Endothelial cell of umbilical vein (primary cell): ENCODE measurements at regions not wholly inside any gene's neighbourhood (a gene's known extent, or its start where the extent isn't known, plus 50 kb on each side); places are given as distances from the start of the nearest gene placed in this dataset.

Experiments
- BruUV-seq: library from RNA; stranded (reverse); fragments of 400-500 nt; replicated peaks from 2 replicates; lab custom pipeline; 2021; lab: Mats Ljungman, UMichigan
- CTCF ChIA-PET: fragments of 300-600, 350-600 bp; sonication (Branson Sonifier 250); formaldehyde crosslinking; loops from one replicate; lab custom pipeline; 2021; ENCODE audit warnings: antibody characterized with exemption, inconsistent platforms; lab: Charles Lee
- POLR2A ChIA-PET: fragments of 300-600, 350-600 bp; sonication (Branson Sonifier 250); formaldehyde crosslinking; loops from one replicate; lab custom pipeline; 2021; ENCODE audit warnings: antibody characterized with exemption, inconsistent platforms; lab: Charles Lee
- DNase-seq: peaks from one replicate; pipeline ENCODE4 v3.0.0-alpha.2; 2011; ENCODE audit warnings: low read depth, low spot score
- FAIRE-seq: peaks from 2 replicates; lab custom pipeline; 2011; peaks lifted over from hg19 to GRCh38; lab: Jason Lieb, UNC
- H2AFZ ChIP-seq: 2 replicates; pipeline ENCODE4 v1.6.0; 2012; ENCODE audit warnings: low read depth, low read length, control low read depth, inconsistent platforms
- H3K27ac ChIP-seq: 2 replicates; pipeline ENCODE4 v1.5.1; 2011; ENCODE audit warnings: low read depth, mild to moderate bottlenecking, control low read depth, low read length, moderate library complexity; ENCODE audit not compliant: insufficient read depth
- H3K27me3 ChIP-seq, 2 experiments: 2 replicates each; pipeline versions ENCODE4 v1.6.0 to v1.6.1; 2011; ENCODE audit warnings: low read length in 2 of 2, mixed read lengths in 1 of 2; ENCODE audit not compliant: control insufficient read depth in 2 of 2, insufficient read depth in 2 of 2
- H3K36me3 ChIP-seq, 2 experiments: 2 replicates in 1 of 2; 3 replicates in 1 of 2; pipeline ENCODE4 v1.5.1; 2011; ENCODE audit warnings: low read length in 2 of 2, mild to moderate bottlenecking in 1 of 2, moderate library complexity in 1 of 2; ENCODE audit not compliant: control insufficient read depth in 2 of 2, insufficient read depth in 2 of 2; ENCODE audit errors: extremely low read depth in 1 of 2
- H3K4me1 ChIP-seq: 3 replicates; pipeline ENCODE4 v1.5.1; 2011; ENCODE audit warnings: mild to moderate bottlenecking, low read length; ENCODE audit not compliant: control insufficient read depth, insufficient read depth; ENCODE audit errors: extremely low read depth
- H3K4me2 ChIP-seq: 2 replicates; pipeline ENCODE4 v1.6.1; 2011; ENCODE audit warnings: low read length, control low read depth, mixed read lengths; ENCODE audit not compliant: insufficient read depth
- H3K4me3 ChIP-seq, 3 experiments: fragments of 200-600 bp in 1 of 3; sonication (generic), shearing (Covaris generic) in 1 of 3; replicated peaks in 1 of 3; 2 replicates each; pipeline ENCODE4 v1.5.1; 2011 to 2016; ENCODE audit warnings: control low read depth in 3 of 3, low read length in 3 of 3, mild to moderate bottlenecking in 2 of 3, inconsistent platforms in 1 of 3, low read depth in 1 of 3, moderate library complexity in 1 of 3; ENCODE audit not compliant: insufficient read depth in 1 of 3
- H3K79me2 ChIP-seq: 2 replicates; pipeline ENCODE4 v1.6.0; 2012; ENCODE audit warnings: low read length, inconsistent platforms; ENCODE audit not compliant: control insufficient read depth, insufficient read depth
- H3K9ac ChIP-seq: replicated peaks from 2 replicates; pipeline ENCODE3; 2011; ENCODE audit warnings: low read length, control low read depth; ENCODE audit not compliant: insufficient read depth; ENCODE audit errors: extremely low read depth
- H3K9me1 ChIP-seq: replicated peaks from 3 replicates; pipeline ENCODE4 v1.6.0; 2011; ENCODE audit warnings: mild to moderate bottlenecking, low read length; ENCODE audit not compliant: control insufficient read depth, insufficient read depth; ENCODE audit errors: extremely low read depth
- H3K9me3 ChIP-seq: replicated peaks from 2 replicates; pipeline ENCODE4 v1.5.1; 2012; ENCODE audit warnings: low read length, inconsistent platforms; ENCODE audit not compliant: control insufficient read depth, insufficient read depth
- H4K20me1 ChIP-seq: replicated peaks from 2 replicates; pipeline ENCODE3; 2011; ENCODE audit warnings: mild to moderate bottlenecking, low read length; ENCODE audit not compliant: control insufficient read depth, insufficient read depth; ENCODE audit errors: extremely low read depth
- CTCF ChIP-seq, 2 donors: IDR thresholded peaks; 1 replicate in 1 of 2; 2 replicates in 1 of 2; pipeline ENCODE4 v1.5.1; 2011; ENCODE audit warnings: low read length in 2 of 2, mild to moderate bottlenecking in 2 of 2, moderate library complexity in 2 of 2, control low read depth in 1 of 2, inconsistent platforms in 1 of 2, low read depth in 1 of 2; ENCODE audit not compliant: insufficient read depth in 1 of 2; ENCODE audit errors: extremely low read depth in 1 of 2
- EZH2 ChIP-seq: IDR thresholded peaks from 2 replicates; pipeline ENCODE4 v1.6.1; 2012; ENCODE audit warnings: borderline replicate concordance, low read depth, mild to moderate bottlenecking, moderate library complexity, low read length, inconsistent platforms; ENCODE audit not compliant: severe bottlenecking
- FOS ChIP-seq: IDR thresholded peaks from 2 replicates; pipeline ENCODE4 v1.6.1; 2011; ENCODE audit warnings: mild to moderate bottlenecking, low read length, moderate library complexity, borderline replicate concordance; ENCODE audit not compliant: insufficient read depth
- GATA2 ChIP-seq: IDR thresholded peaks from 2 replicates; pipeline ENCODE4 v1.7.0; 2011; ENCODE audit warnings: low read depth, mild to moderate bottlenecking, moderate library complexity, mixed read lengths, low read length; ENCODE audit not compliant: insufficient read length, insufficient read depth
- JUN ChIP-seq: IDR thresholded peaks from 2 replicates; pipeline ENCODE4 v1.6.1; 2011; ENCODE audit warnings: borderline replicate concordance, low read depth; ENCODE audit not compliant: insufficient read length, insufficient read depth
- MAX ChIP-seq: IDR thresholded peaks from 2 replicates; pipeline ENCODE4 v1.6.1; 2011; ENCODE audit not compliant: insufficient read depth, insufficient read length
- MYC ChIP-seq: IDR thresholded peaks from one replicate; pipeline ENCODE4 v1.6.1; 2011; ENCODE audit warnings: mild to moderate bottlenecking, low read depth, low read length
- POLR2A ChIP-seq: IDR thresholded peaks from 2 replicates; pipeline ENCODE4 v1.6.1; 2012; ENCODE audit warnings: low read depth, mild to moderate bottlenecking, control low read depth, low read length
- POLR2AphosphoS5 ChIP-seq: IDR thresholded peaks from 2 replicates; pipeline ENCODE4 v1.6.1; 2012; ENCODE audit warnings: low read depth, mild to moderate bottlenecking, control low read depth, low read length, moderate library complexity; ENCODE audit not compliant: insufficient read depth
- dilution Hi-C: fragments of 300-500 bp; cut with MboI; formaldehyde crosslinking; loops from one replicate; pipeline ENCODE4 v1.15.0; 2019; ENCODE audit warnings: low sequenced_read_pairs; ENCODE audit not compliant: extremely low pct_ligation_motif_present
- intact Hi-C: fragments of 100-400 bp; cut with micrococcal nuclease; formaldehyde crosslinking; loops from one replicate; pipeline ENCODE4 v1.10.0; 2022

- Histone ChIP-seq H3K9me3 (no peaks in the 10 kb centered on the region), H4K20me1 (no peaks in the 10 kb centered on the region), H3K4me2 (peak overlapping the region; percentile 76), H3K9me1 (no peaks in the 10 kb centered on the region), H3K4me1 (peaks cover 33% of the 10 kb centered on the region), H3K79me2 (no peaks in the 10 kb centered on the region), H3K27me3 (no peaks in the 10 kb centered on the region), H3K36me3 (no peaks in the 10 kb centered on the region), H2AFZ (no peak overlapping the region), H3K9ac (peak overlapping the region; percentile 60), H3K27ac (peak overlapping the region; percentile 89), H3K4me3 (no peak overlapping the region)
- CTCF ChIA-PET = interaction anchor here (1.0 to 2.7 kb wide), 10 partner anchors 10 to 256 kb away, joined by 3 to 9 read pairs (median 4); partner anchors contain the start of gene EDN1
- POLR2A ChIA-PET = interaction anchor here (1.2 kb wide), 1 partner anchor 36 kb away, joined by 4 read pairs; no protein-coding TSS in a partner anchor
- DNase-seq (no peak), FAIRE-seq (no peak)
- BruUV-seq = no TSS peak
- dilution Hi-C loops (no loop called here), intact Hi-C loops (loop anchor here (1.0 to 2.0 kb wide), 2 partner anchors 21 to 26 kb away; no protein-coding TSS in a partner anchor)
- TF ChIP-seq MYC (no peak), MAX (no peak)
These were observed 170.1 kb upstream of the PHACTR1 start for GRCh38 chr6:12546410-12547002.

- intact Hi-C loops = no loop called here
- CTCF ChIA-PET = interaction anchor here (1.6 kb wide), 1 partner anchor 9 kb away, joined by 4 read pairs; no protein-coding TSS in a partner anchor
- no peak overlapping the region for H3K27ac ChIP-seq
- H3K9ac ChIP-seq = no peak overlapping the region
- no peak overlapping the region for H3K4me3 ChIP-seq
- H3K36me3 ChIP-seq = no peaks in the 10 kb centered on the region
- no peak for FAIRE-seq
- H3K9me3 ChIP-seq = no peaks in the 10 kb centered on the region
- no peak overlapping the region for H3K4me2 ChIP-seq
- no peaks in the 10 kb centered on the region for H3K79me2 ChIP-seq
- no peaks in the 10 kb centered on the region for H3K27me3 ChIP-seq
- peaks cover 32% of the 10 kb centered on the region for H3K4me1 ChIP-seq
- no peak for TF ChIP-seq FOS
- no peak for TF ChIP-seq JUN
- TF ChIP-seq CTCF (IDR thresholded peaks at IDR 0.05; ENCODE audit: extremely low read depth in 1 of 2, insufficient read depth in 1 of 2, low read depth in 1 of 2, low read length in 2 of 2) = no peak
- TF ChIP-seq POLR2A = no peak
- no peak for TF ChIP-seq MYC
- TF ChIP-seq EZH2 = no peak
- TF ChIP-seq POLR2AphosphoS5 = no peak
- TF ChIP-seq MAX = no peak
- TF ChIP-seq GATA2 = no peak
- DNase-seq = no peak
- no peaks in the 10 kb centered on the region for H4K20me1 ChIP-seq
- no peak overlapping the region for H2AFZ ChIP-seq
- BruUV-seq = no TSS peak
- dilution Hi-C loops = no loop called here
- H3K9me1 ChIP-seq = no peaks in the 10 kb centered on the region
- POLR2A ChIA-PET = no interaction called here
These were observed 168.0 kb upstream of the PHACTR1 start for GRCh38 chr6:12548526-12548925.
